Upper lobe of left lung (tissue), 4 donors: ENCODE measurements at regions not wholly inside any gene's neighbourhood (a gene's known extent, or its start where the extent isn't known, plus 50 kb on each side); places are given as distances from the start of the nearest gene placed in this dataset.

Source experiments
- POLR2A ChIP-seq, 4 donors: fragments of 450-650 bp; IDR thresholded peaks; one replicate each; pipeline ENCODE4 v1.5.1; 2016 to 2017; ENCODE audit warnings: antibody characterized with exemption in 4 of 4, mild to moderate bottlenecking in 2 of 4
- TF ChIP-seq, protein P1 (sequence below), 6 experiments: fragments of 450-650 bp in 4 of 6; fragments of 200-600 bp in 2 of 6; sonication (generic) in 2 of 6; IDR thresholded peaks; one replicate each; pipeline ENCODE4 v1.5.1; 2016 to 2019; ENCODE audit warnings: antibody characterized with exemption in 6 of 6

DNA sequence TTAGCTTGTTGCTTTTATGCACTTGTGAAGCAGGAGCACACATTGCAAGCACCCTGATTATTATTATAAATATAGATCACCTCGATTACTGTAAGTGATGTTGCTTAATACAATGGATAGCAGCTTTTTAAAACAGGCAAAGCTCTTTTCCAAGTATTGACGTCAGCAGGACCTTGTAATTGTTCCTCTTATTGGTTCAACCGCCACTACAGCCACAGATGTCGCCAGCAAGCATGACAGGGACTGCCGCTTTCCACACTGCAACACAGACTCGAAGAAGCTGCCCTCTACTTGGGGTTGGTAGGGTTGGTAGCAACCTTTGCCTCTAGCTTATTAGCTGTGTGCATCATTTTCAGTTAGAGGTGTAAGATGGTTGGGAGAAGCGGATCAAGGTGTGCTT lies 167.6 kb downstream of the ZNF365 start:
- TF ChIP-seq, protein P1, sequence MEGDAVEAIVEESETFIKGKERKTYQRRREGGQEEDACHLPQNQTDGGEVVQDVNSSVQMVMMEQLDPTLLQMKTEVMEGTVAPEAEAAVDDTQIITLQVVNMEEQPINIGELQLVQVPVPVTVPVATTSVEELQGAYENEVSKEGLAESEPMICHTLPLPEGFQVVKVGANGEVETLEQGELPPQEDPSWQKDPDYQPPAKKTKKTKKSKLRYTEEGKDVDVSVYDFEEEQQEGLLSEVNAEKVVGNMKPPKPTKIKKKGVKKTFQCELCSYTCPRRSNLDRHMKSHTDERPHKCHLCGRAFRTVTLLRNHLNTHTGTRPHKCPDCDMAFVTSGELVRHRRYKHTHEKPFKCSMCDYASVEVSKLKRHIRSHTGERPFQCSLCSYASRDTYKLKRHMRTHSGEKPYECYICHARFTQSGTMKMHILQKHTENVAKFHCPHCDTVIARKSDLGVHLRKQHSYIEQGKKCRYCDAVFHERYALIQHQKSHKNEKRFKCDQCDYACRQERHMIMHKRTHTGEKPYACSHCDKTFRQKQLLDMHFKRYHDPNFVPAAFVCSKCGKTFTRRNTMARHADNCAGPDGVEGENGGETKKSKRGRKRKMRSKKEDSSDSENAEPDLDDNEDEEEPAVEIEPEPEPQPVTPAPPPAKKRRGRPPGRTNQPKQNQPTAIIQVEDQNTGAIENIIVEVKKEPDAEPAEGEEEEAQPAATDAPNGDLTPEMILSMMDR (IDR thresholded peaks at IDR 0.05): no peak
- peak in 1 of 4 donors; percentile 13 for TF ChIP-seq POLR2A (IDR thresholded peaks at IDR 0.05)
